A204.1 (cell line): ENCODE measurements at regions not wholly inside any gene's neighbourhood (a gene's known extent, or its start where the extent isn't known, plus 50 kb on each side); places are given as distances from the start of the nearest gene placed in this dataset.

Experiments
- FAIRE-seq: peaks from 2 replicates; lab custom pipeline; 2012; peaks lifted over from hg19 to GRCh38; lab: Jason Lieb, UNC

GRCh38 chr9:115261656-115262081, 143.7 kb upstream of the TNC start:
- FAIRE-seq = no peak

- FAIRE-seq = no peak
These were observed 144.5 kb upstream of the TNC start for GRCh38 chr9:115262477-115262876.

- no peak for FAIRE-seq
These were observed 145.0 kb upstream of the TNC start for GRCh38 chr9:115262952-115263351.

- FAIRE-seq = no peak
These were observed 145.6 kb upstream of the TNC start for GRCh38 chr9:115263371-115264075.

- no peak for FAIRE-seq
These were observed 146.4 kb upstream of the TNC start for GRCh38 chr9:115264313-115264712.

- no peak for FAIRE-seq
These were observed 149.8 kb upstream of the TNC start for GRCh38 chr9:115267790-115268189.

- no peak for FAIRE-seq
These were observed 157.8 kb upstream of the TNC start for GRCh38 chr9:115275753-115276152.

- FAIRE-seq = no peak
These were observed 158.7 kb upstream of the TNC start for GRCh38 chr9:115276621-115277020.

GRCh38 chr9:115277301-115277700, 159.3 kb upstream of the TNC start:
- FAIRE-seq = no peak

GRCh38 chr9:115278326-115279035, 160.5 kb upstream of the TNC start:
- FAIRE-seq = no peak

GRCh38 chr9:115283395-115283794, 165.4 kb upstream of the TNC start:
- no peak for FAIRE-seq

GRCh38 chr9:115285836-115286235, 167.9 kb upstream of the TNC start:
- no peak for FAIRE-seq

GRCh38 chr9:115286411-115286810, 168.5 kb upstream of the TNC start:
- no peak for FAIRE-seq

GRCh38 chr9:115289757-115290208, 171.8 kb upstream of the TNC start:
- no peak for FAIRE-seq

GRCh38 chr9:115291841-115292240, 173.9 kb upstream of the TNC start:
- FAIRE-seq = no peak

GRCh38 chr9:115292584-115293279, 174.8 kb upstream of the TNC start:
- no peak for FAIRE-seq

GRCh38 chr9:115295734-115296133, 177.8 kb upstream of the TNC start:
- no peak for FAIRE-seq

GRCh38 chr9:115296831-115297565, 179.0 kb upstream of the TNC start:
- no peak for FAIRE-seq

GRCh38 chr9:115300116-115300515, 182.2 kb upstream of the TNC start:
- no peak for FAIRE-seq

GRCh38 chr9:115300874-115301273, 182.9 kb upstream of the TNC start:
- no peak for FAIRE-seq

- FAIRE-seq = no peak
These were observed 183.6 kb upstream of the TNC start for GRCh38 chr9:115301581-115301980.

GRCh38 chr9:115305543-115305942, 187.6 kb upstream of the TNC start:
- FAIRE-seq = no peak

GRCh38 chr9:115306865-115307264, 188.9 kb upstream of the TNC start:
- FAIRE-seq = no peak
